ENCODE measurements at regions not wholly inside any gene's neighbourhood (a gene's known extent, or its start where the extent isn't known, plus 50 kb on each side); places are given as distances from the start of the nearest gene placed in this dataset.

DNA sequence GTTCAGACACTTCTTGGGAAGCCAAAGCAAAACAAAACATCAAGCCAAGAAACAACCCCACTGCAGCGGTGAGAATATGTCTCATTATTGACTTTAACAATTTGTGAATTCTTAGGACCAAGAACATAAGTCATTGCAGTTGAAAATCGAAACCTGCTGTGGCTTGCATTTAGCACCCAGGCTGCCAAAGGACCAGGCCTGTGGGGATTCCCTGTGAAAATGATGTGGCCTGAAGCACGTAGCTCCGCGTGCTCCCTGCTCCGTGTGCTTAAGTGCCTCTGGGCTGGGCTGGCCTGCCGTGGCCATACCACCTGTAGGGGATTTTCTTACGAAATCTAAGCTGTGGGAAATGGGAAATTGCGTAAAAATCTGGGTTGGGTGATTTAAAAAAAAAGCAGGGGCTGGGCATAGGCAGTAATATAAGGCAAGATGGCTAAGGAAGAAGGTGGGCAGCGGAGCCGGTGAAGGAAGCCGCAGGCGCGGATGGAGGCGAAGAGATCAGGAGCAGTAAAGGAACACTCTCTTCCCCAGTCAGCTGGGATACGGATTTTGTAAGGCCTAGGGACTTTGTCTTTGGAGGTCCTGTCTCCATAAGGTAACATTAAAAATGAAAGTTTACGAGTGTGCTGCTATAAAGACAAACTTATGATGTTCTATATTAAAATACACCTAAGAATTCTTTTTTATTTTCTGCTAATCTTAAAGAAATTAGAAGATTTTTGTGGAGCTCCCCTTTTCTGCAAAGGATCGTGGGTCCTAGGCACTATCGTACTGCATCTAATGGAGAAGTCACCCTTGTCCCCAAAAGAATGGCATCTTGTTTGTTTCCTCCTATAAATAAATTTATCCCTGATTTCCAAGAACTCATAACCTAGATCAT, 189.6 kb upstream of the SEMA6A start:
- TF ChIP-seq EZH2 (IDR thresholded peaks at IDR 0.05; ENCODE audit: low read depth, unreplicated experiment), result no peak
- no peak for TF ChIP-seq POLR2AphosphoS5 (IDR thresholded peaks at IDR 0.05; ENCODE audit: low read depth)
- TF ChIP-seq, protein P1, sequence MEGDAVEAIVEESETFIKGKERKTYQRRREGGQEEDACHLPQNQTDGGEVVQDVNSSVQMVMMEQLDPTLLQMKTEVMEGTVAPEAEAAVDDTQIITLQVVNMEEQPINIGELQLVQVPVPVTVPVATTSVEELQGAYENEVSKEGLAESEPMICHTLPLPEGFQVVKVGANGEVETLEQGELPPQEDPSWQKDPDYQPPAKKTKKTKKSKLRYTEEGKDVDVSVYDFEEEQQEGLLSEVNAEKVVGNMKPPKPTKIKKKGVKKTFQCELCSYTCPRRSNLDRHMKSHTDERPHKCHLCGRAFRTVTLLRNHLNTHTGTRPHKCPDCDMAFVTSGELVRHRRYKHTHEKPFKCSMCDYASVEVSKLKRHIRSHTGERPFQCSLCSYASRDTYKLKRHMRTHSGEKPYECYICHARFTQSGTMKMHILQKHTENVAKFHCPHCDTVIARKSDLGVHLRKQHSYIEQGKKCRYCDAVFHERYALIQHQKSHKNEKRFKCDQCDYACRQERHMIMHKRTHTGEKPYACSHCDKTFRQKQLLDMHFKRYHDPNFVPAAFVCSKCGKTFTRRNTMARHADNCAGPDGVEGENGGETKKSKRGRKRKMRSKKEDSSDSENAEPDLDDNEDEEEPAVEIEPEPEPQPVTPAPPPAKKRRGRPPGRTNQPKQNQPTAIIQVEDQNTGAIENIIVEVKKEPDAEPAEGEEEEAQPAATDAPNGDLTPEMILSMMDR (conservative IDR thresholded peaks at IDR 0.05; ENCODE audit: low read depth in 2 of 2), result no peak
- no peak for TF ChIP-seq EZH2phosphoT487 (IDR thresholded peaks at IDR 0.05; ENCODE audit: unreplicated experiment)
- TF ChIP-seq JUNB (IDR thresholded peaks at IDR 0.05; ENCODE audit: unreplicated experiment), result no peak
- no peak for TF ChIP-seq NANOG (IDR thresholded peaks at IDR 0.05; ENCODE audit: borderline replicate concordance)
- TF ChIP-seq, protein P2, sequence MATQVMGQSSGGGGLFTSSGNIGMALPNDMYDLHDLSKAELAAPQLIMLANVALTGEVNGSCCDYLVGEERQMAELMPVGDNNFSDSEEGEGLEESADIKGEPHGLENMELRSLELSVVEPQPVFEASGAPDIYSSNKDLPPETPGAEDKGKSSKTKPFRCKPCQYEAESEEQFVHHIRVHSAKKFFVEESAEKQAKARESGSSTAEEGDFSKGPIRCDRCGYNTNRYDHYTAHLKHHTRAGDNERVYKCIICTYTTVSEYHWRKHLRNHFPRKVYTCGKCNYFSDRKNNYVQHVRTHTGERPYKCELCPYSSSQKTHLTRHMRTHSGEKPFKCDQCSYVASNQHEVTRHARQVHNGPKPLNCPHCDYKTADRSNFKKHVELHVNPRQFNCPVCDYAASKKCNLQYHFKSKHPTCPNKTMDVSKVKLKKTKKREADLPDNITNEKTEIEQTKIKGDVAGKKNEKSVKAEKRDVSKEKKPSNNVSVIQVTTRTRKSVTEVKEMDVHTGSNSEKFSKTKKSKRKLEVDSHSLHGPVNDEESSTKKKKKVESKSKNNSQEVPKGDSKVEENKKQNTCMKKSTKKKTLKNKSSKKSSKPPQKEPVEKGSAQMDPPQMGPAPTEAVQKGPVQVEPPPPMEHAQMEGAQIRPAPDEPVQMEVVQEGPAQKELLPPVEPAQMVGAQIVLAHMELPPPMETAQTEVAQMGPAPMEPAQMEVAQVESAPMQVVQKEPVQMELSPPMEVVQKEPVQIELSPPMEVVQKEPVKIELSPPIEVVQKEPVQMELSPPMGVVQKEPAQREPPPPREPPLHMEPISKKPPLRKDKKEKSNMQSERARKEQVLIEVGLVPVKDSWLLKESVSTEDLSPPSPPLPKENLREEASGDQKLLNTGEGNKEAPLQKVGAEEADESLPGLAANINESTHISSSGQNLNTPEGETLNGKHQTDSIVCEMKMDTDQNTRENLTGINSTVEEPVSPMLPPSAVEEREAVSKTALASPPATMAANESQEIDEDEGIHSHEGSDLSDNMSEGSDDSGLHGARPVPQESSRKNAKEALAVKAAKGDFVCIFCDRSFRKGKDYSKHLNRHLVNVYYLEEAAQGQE (IDR thresholded peaks at IDR 0.05; ENCODE audit: unreplicated experiment), result no peak
- no peak for TF ChIP-seq CREB1 (CRISPR knock-in tag; IDR thresholded peaks at IDR 0.05; ENCODE audit: low read depth)

Measured in GM23338 (cell line).